ENCODE measurements at regions not wholly inside any gene's neighbourhood (a gene's known extent, or its start where the extent isn't known, plus 50 kb on each side); places are given as distances from the start of the nearest gene placed in this dataset.

GRCh38 chr10:43913676-43914235 is 265.1 kb upstream of the ZNF32 start:
- Mint-ChIP-seq H3K4me3 (peak overlapping the region; percentile 65), H3K9me3 (no peaks in the 10 kb centered on the region), H3K36me3 (no peaks in the 10 kb centered on the region), H3K27me3 (ENCODE audit: low read depth in 2 of 2) (no peaks in the 10 kb centered on the region), H3K27ac (peak overlapping the region in 1 of 2 donors; percentile 73), H3K4me1 (peaks cover 40 to 42% of the 10 kb centered on the region in 2 donors)
- peak in 1 of 2 donors; percentile 10 for DNase-seq
- H3K27ac ChIP-seq (ENCODE audit: low read length), result no peak overlapping the region
- no peaks in the 10 kb centered on the region for H3K27me3 ChIP-seq (ENCODE audit: control insufficient read depth, insufficient read depth, low read length)
- 44% methylated on average over 7 of the region's 8 CpGs for WGBS (ENCODE audit: insufficient coverage)
- no peak for TF ChIP-seq CTCF (IDR thresholded peaks at IDR 0.05)
- peak; percentile 66 to 95 (median 83) for ATAC-seq
- H3K36me3 ChIP-seq (ENCODE audit: control insufficient read depth, insufficient read depth, low read length), result no peaks in the 10 kb centered on the region
- intact Hi-C loops (cut with micrococcal nuclease), result no loop called here
- peaks cover 20% of the 10 kb centered on the region for H3K4me1 ChIP-seq (ENCODE audit: control insufficient read depth, insufficient read depth, low read length)
- H3K4me3 ChIP-seq (ENCODE audit: low read length), result no peak overlapping the region
- no peaks in the 10 kb centered on the region for H3K9me3 ChIP-seq (ENCODE audit: control insufficient read depth, insufficient read depth, low read length)

- intact Hi-C loops (cut with micrococcal nuclease), result no loop called here
- Mint-ChIP-seq H3K27me3 (ENCODE audit: low read depth in 2 of 2) (no peaks in the 10 kb centered on the region), H3K27ac (peak overlapping the region; percentile 73 to 75), H3K9me3 (no peaks in the 10 kb centered on the region), H3K36me3 (no peaks in the 10 kb centered on the region), H3K4me3 (peak overlapping the region; percentile 38), H3K4me1 (peaks cover 30 to 37% of the 10 kb centered on the region in 2 donors)
- Histone ChIP-seq H3K4me1 (ENCODE audit: control insufficient read depth, insufficient read depth, low read length) (peaks cover 20% of the 10 kb centered on the region), H3K9me3 (ENCODE audit: control insufficient read depth, insufficient read depth, low read length) (no peaks in the 10 kb centered on the region), H3K27ac (ENCODE audit: low read length) (no peak overlapping the region), H3K4me3 (ENCODE audit: low read length) (no peak overlapping the region), H3K27me3 (ENCODE audit: control insufficient read depth, insufficient read depth, low read length) (no peaks in the 10 kb centered on the region), H3K36me3 (ENCODE audit: control insufficient read depth, insufficient read depth, low read length) (no peaks in the 10 kb centered on the region)
- no peak for TF ChIP-seq CTCF (IDR thresholded peaks at IDR 0.05)
- ATAC-seq, result no peak
- no peak for DNase-seq
- 51% methylated on average over 3 of the region's 3 CpGs for WGBS (ENCODE audit: insufficient coverage)
Observed at GRCh38 chr10:43912469-43912868, 263.8 kb upstream of the ZNF32 start.

DNA sequence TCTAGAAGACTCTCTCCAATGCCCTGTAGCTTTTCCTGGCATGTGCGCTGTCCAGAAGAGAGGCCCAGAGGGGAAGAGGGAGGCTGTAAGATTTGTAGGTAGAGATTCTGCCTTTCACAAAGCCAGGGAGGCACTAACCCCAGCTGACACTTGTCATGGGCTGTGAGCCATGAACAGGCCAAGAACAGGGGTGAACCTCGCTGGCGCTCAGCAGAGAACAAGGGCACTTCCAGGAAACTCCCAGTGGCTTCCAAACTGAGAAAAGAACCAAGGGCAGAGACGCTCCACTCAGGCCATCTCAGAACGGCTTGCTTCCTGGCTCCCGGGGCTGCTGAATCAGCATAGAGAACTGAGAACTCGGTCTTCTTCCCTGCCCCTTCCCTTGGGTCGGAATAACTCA is 257.8 kb upstream of the ZNF32 start:
- no peaks in the 10 kb centered on the region for H3K9me3 Mint-ChIP-seq
- DNase-seq (no peak), ATAC-seq (no peak)
- no peak overlapping the region for H3K27ac Mint-ChIP-seq
- Histone ChIP-seq H3K4me1 (ENCODE audit: control insufficient read depth, insufficient read depth, low read length) (no peaks in the 10 kb centered on the region), H3K27ac (ENCODE audit: low read length) (no peak overlapping the region), H3K9me3 (ENCODE audit: control insufficient read depth, insufficient read depth, low read length) (no peaks in the 10 kb centered on the region), H3K36me3 (ENCODE audit: control insufficient read depth, insufficient read depth, low read length) (no peaks in the 10 kb centered on the region), H3K4me3 (ENCODE audit: low read length) (no peak overlapping the region), H3K27me3 (ENCODE audit: control insufficient read depth, insufficient read depth, low read length) (peaks cover 3% of the 10 kb centered on the region)
- no peak overlapping the region for H3K4me3 Mint-ChIP-seq
- no peaks in the 10 kb centered on the region for H3K36me3 Mint-ChIP-seq
- TF ChIP-seq CTCF (IDR thresholded peaks at IDR 0.05), result no peak
- H3K27me3 Mint-ChIP-seq (ENCODE audit: low read depth in 2 of 2), result peaks cover 21 to 44% of the 10 kb centered on the region in 2 donors
- 65% methylated on average over 8 of the region's 8 CpGs for WGBS (ENCODE audit: insufficient coverage)
- intact Hi-C loops (cut with micrococcal nuclease), result no loop called here
- H3K4me1 Mint-ChIP-seq, result no peaks in the 10 kb centered on the region
